Lung (tissue), 11 donors: ENCODE measurements at regions not wholly inside any gene's neighbourhood (a gene's known extent, or its start where the extent isn't known, plus 50 kb on each side); places are given as distances from the start of the nearest gene placed in this dataset.
A peak's percentile ranks its signal among the peaks of the same experiment; 100 is the strongest.

Experiments
- ATAC-seq: fragments of 200-7000 bp; cut with Tn5 transposase; one replicate; pipeline ENCODE4 v1.9.1; 2020; ENCODE audit warnings: moderate number of reproducible peaks; ENCODE audit not compliant: insufficient read depth, low FRiP score
- DNase-seq, 3 donors: peaks; one replicate each; pipeline ENCODE4 v3.0.0-alpha.2; 2013 to 2017
- H3K27ac ChIP-seq, 2 donors: one replicate each; pipeline ENCODE4 v1.5.1; 2013; ENCODE audit warnings: mild to moderate bottlenecking in 2 of 2, moderate library complexity in 2 of 2, control low read depth in 1 of 2, inconsistent platforms in 1 of 2, low read depth in 1 of 2, low read length in 1 of 2
- H3K27me3 ChIP-seq, 3 donors: one replicate each; pipeline ENCODE4 v1.5.1; 2013; ENCODE audit warnings: low read length in 2 of 3; ENCODE audit not compliant: control insufficient read depth in 3 of 3, insufficient read depth in 3 of 3
- H3K36me3 ChIP-seq, 4 donors: one replicate each; pipeline ENCODE4 v1.5.1; 2013; ENCODE audit warnings: low read length in 4 of 4, mild to moderate bottlenecking in 1 of 4, moderate library complexity in 1 of 4; ENCODE audit not compliant: control insufficient read depth in 4 of 4, insufficient read depth in 4 of 4
- H3K4me1 ChIP-seq, 5 donors: one replicate each; pipeline ENCODE4 v1.5.1; 2013; ENCODE audit warnings: low read length in 5 of 5, mild to moderate bottlenecking in 2 of 5, moderate library complexity in 1 of 5; ENCODE audit not compliant: control insufficient read depth in 5 of 5, insufficient read depth in 5 of 5
- H3K4me3 ChIP-seq: one replicate; pipeline ENCODE4 v1.5.1; 2013; ENCODE audit warnings: mild to moderate bottlenecking, control low read depth, moderate library complexity
- H3K9ac ChIP-seq, 2 donors: one replicate each; pipeline ENCODE4 v1.5.1; 2013; ENCODE audit warnings: low read length in 2 of 2, control low read depth in 1 of 2; ENCODE audit not compliant: insufficient read depth in 1 of 2
- H3K9me3 ChIP-seq, 4 donors: one replicate each; pipeline ENCODE4 v1.5.1; 2013; ENCODE audit warnings: low read length in 3 of 4, mild to moderate bottlenecking in 1 of 4, moderate library complexity in 1 of 4; ENCODE audit not compliant: control insufficient read depth in 4 of 4, insufficient read depth in 3 of 4
- WGBS, 2 donors: extraction: QIAGEN DNeasy Blood & Tissue Kit; methylation state at CpG; one replicate each; pipeline ENCODE4 v1.1.7; 2013; 5-methylcytosine and 5-hydroxymethylcytosine counted together
- TF ChIP-seq, protein P1 (sequence below): IDR thresholded peaks from 2 replicates; pipeline ENCODE4 v1.5.1; 2012; ENCODE audit warnings: mild to moderate bottlenecking; ENCODE audit errors: control extremely low read depth, extremely low read depth
- donor health status: control.
- donor health status: control.
- donor health status: Bipolar disorder and iron deficiency.
- donor health status: healthy.
- donor health status: DM: yes; HTN: yes; CAD: no.

DNA sequence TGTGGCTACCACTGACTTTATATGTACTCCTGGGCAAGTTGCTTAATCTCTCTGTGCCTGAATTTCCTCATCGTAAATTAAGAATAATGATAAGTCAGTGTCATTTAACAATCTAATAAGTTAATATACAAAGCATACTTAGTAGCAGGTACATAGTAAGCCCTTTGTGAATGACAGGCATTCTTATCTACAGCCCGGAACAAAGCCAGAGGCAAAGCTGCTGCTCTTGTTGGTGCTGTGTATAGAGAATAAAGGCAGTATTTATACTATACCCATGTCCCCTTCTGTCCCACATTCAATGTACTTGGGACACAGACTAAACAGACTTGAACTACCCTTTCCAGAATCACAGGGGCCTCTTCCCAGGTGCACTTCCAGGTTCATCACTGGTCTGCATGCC, 229.7 kb upstream of the NCAM1 start:
- Histone ChIP-seq H3K27ac (no peak overlapping the region), H3K9ac (no peak overlapping the region), H3K9me3 (peaks cover 0 to 1% (median 0%) of the 10 kb centered on the region in 4 donors), H3K27me3 (peaks cover 0 to 8% (median 0%) of the 10 kb centered on the region in 3 donors), H3K4me1 (no peaks in the 10 kb centered on the region), H3K4me3 (no peak overlapping the region), H3K36me3 (no peaks in the 10 kb centered on the region)
- no peak for DNase-seq
- WGBS, 2 donors, result 75 to 79% methylated on average over 2 of the region's 2 CpGs
- TF ChIP-seq, protein P1, sequence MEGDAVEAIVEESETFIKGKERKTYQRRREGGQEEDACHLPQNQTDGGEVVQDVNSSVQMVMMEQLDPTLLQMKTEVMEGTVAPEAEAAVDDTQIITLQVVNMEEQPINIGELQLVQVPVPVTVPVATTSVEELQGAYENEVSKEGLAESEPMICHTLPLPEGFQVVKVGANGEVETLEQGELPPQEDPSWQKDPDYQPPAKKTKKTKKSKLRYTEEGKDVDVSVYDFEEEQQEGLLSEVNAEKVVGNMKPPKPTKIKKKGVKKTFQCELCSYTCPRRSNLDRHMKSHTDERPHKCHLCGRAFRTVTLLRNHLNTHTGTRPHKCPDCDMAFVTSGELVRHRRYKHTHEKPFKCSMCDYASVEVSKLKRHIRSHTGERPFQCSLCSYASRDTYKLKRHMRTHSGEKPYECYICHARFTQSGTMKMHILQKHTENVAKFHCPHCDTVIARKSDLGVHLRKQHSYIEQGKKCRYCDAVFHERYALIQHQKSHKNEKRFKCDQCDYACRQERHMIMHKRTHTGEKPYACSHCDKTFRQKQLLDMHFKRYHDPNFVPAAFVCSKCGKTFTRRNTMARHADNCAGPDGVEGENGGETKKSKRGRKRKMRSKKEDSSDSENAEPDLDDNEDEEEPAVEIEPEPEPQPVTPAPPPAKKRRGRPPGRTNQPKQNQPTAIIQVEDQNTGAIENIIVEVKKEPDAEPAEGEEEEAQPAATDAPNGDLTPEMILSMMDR, result no peak
- ATAC-seq, result no peak

DNA sequence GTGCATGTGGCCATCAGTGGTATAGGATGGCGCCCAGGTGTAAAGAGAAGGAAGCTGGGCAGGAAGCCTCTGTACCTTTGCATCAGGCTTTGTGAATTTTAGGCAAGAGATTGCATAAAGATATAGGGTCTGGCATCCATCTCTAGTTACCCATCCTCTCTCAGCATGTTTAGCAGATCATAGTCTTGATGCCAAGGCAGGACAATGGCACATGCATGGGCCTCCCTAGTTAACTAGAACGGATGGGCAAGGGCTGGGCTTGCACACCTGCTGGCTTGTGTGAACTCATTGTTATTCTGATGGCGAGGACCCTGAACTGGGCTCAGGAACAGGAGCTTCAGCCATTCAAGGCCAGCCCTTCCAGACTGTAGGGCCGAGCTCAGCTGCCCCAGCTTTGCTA, 229.2 kb upstream of the NCAM1 start:
- Histone ChIP-seq H3K9ac (no peak overlapping the region), H3K27me3 (peaks cover 0 to 8% (median 0%) of the 10 kb centered on the region in 3 donors), H3K4me3 (no peak overlapping the region), H3K4me1 (no peaks in the 10 kb centered on the region), H3K36me3 (no peaks in the 10 kb centered on the region), H3K9me3 (peaks cover 0 to 1% (median 0%) of the 10 kb centered on the region in 4 donors), H3K27ac (no peak overlapping the region)
- DNase-seq (no peak), ATAC-seq (no peak)
- 64 to 73% methylated on average over 4 of the region's 4 CpGs for WGBS, 2 donors
- TF ChIP-seq, protein P1, result no peak

DNA sequence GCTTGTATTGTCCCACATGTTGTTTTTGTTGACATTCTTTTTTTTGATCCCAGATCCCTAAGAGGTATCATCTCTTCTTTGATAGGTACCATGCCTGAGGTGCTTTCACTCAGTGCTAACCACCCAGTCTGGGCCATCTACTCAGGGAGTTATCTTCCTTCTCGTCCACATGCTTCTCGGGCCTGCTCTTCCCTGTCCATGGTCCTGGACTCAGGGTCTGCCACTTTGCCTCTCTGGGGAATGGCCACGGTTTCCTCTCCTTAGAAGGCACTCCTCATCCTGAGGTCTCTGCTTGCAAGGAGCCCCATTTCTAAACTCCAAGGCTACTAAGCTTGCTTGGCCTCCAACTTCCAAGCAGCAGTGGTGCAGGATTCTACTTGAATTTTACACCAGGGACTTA, 227.0 kb upstream of the NCAM1 start:
- WGBS, 2 donors, result 3 to 5% methylated on average over 3 of the region's 3 CpGs
- Histone ChIP-seq H3K4me3 (no peak overlapping the region), H3K9ac (no peak overlapping the region), H3K27me3 (peaks cover 0 to 3% (median under 1%) of the 10 kb centered on the region in 3 donors), H3K27ac (no peak overlapping the region), H3K9me3 (peaks cover 0 to 6% (median 0%) of the 10 kb centered on the region in 4 donors), H3K4me1 (no peaks in the 10 kb centered on the region), H3K36me3 (no peaks in the 10 kb centered on the region)
- ATAC-seq, result no peak
- TF ChIP-seq, protein P1, result no peak
- peak; percentile 70 to 81 (median 71) for DNase-seq

DNA sequence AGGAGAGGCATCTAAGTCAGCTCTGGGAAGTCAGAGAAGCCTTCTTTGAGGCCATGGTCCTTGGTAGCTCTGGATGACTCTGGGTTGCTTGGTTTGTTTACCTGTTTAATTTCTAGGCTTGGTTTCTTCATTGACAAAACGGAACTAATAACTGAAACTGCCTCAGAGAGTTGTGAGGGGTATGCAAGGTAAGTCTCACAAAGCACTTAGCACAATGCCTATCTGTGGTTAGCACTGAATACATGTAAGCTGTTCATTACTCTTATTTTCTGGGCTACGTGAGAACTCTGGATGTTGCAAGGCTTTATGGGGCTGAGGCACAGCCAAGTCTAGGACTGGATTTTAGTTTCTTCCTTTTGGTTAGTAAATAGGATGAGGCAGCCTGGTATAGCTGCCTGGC, 225.8 kb upstream of the NCAM1 start:
- H3K4me1 ChIP-seq, result no peaks in the 10 kb centered on the region
- no peaks in the 10 kb centered on the region for H3K36me3 ChIP-seq
- H3K9me3 ChIP-seq, result peaks cover 0 to 6% (median 0%) of the 10 kb centered on the region in 4 donors
- TF ChIP-seq, protein P1, result no peak
- H3K27me3 ChIP-seq, result peaks cover 0 to 3% (median 3%) of the 10 kb centered on the region in 3 donors
- H3K27ac ChIP-seq, result no peak overlapping the region
- H3K9ac ChIP-seq, result no peak overlapping the region
- DNase-seq (no peak), ATAC-seq (no peak)
- no peak overlapping the region for H3K4me3 ChIP-seq
- 80 to 84% methylated on average over 2 of the region's 2 CpGs for WGBS, 2 donors
